ENCODE measurements at regions not wholly inside any gene's neighbourhood (a gene's known extent, or its start where the extent isn't known, plus 50 kb on each side); places are given as distances from the start of the nearest gene placed in this dataset.
A peak's percentile ranks its signal among the peaks of the same experiment; 100 is the strongest.

DNA sequence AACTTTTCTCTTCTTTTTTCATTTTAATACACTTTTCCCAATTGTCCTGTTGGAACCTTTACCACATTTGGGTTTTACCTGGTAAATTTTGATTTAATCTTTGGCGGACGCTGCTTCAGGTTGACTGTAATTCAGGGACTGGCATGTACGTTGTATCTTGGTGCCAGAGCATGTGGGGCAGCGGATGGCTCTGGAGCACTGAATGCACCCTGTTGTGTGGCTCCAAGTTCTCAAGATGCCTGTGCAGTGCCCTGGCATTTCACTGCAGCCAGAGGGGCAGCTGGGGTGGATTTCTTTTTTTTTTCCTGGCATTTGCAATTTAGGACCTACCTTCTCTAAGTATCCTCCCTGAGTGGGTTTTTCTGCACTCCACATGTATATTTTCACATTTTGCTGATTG lies 242.2 kb downstream of the BLID start:
- Histone ChIP-seq H3K4me3 (no peak overlapping the region), H3K4me1 (no peaks in the 10 kb centered on the region), H3K27me3 (no peaks in the 10 kb centered on the region), H3K36me3 (no peaks in the 10 kb centered on the region), H3K9me3 (no peaks in the 10 kb centered on the region), H3K27ac (no peak overlapping the region)
- no peak for TF ChIP-seq POLR2A (IDR thresholded peaks at IDR 0.05)
- TF ChIP-seq CTCF (IDR thresholded peaks at IDR 0.05), result no peak
- no peak for DNase-seq

- Histone ChIP-seq H3K4me3 (no peak overlapping the region), H3K36me3 (no peaks in the 10 kb centered on the region), H3K27ac (no peak overlapping the region), H3K27me3 (no peaks in the 10 kb centered on the region), H3K4me1 (no peaks in the 10 kb centered on the region), H3K9me3 (no peaks in the 10 kb centered on the region)
- TF ChIP-seq CTCF (IDR thresholded peaks at IDR 0.05) (no peak), POLR2A (IDR thresholded peaks at IDR 0.05) (no peak)
- no peak for DNase-seq
Observed at GRCh38 chr11:121872356-121872755, 243.7 kb downstream of the BLID start.

GRCh38 chr11:121870206-121871045 lies 245.6 kb downstream of the BLID start:
- Histone ChIP-seq H3K27ac (peak overlapping the region in 2 of 4 donors; percentile 35 to 59), H3K36me3 (no peaks in the 10 kb centered on the region), H3K27me3 (no peaks in the 10 kb centered on the region), H3K4me1 (no peaks in the 10 kb centered on the region), H3K9me3 (no peaks in the 10 kb centered on the region), H3K4me3 (no peak overlapping the region)
- no peak for DNase-seq
- TF ChIP-seq CTCF (IDR thresholded peaks at IDR 0.05) (no peak), POLR2A (IDR thresholded peaks at IDR 0.05) (no peak)

DNA sequence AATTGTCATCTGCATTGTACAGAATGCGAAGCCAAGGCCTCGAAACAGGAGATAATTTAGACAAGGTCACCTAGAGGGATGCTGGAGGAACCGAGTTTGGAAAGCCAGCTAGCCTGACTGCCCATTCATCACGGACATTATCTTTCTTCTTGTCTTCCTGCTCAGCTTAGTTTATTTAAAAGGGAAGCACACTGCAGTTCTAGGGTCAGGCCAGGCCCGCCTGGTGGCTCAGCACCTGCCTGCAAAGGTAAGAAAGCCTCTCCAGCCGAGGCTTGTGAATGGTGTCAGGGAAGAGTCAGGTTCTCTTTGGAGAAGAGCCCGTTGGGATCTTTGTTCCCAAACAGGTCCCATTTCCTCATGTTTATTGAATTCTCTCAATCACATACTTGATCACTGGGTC lies 246.5 kb downstream of the BLID start:
- Histone ChIP-seq H3K36me3 (no peaks in the 10 kb centered on the region), H3K27ac (no peak overlapping the region), H3K4me3 (no peak overlapping the region), H3K4me1 (no peaks in the 10 kb centered on the region), H3K27me3 (no peaks in the 10 kb centered on the region), H3K9me3 (no peaks in the 10 kb centered on the region)
- no peak for DNase-seq
- no peak for TF ChIP-seq CTCF (IDR thresholded peaks at IDR 0.05)
- no peak for TF ChIP-seq POLR2A (IDR thresholded peaks at IDR 0.05)

- Histone ChIP-seq H3K27me3 (no peaks in the 10 kb centered on the region), H3K4me1 (no peaks in the 10 kb centered on the region), H3K4me3 (no peak overlapping the region), H3K9me3 (no peaks in the 10 kb centered on the region), H3K36me3 (no peaks in the 10 kb centered on the region), H3K27ac (no peak overlapping the region)
- no peak for DNase-seq
- TF ChIP-seq CTCF (IDR thresholded peaks at IDR 0.05) (no peak), POLR2A (IDR thresholded peaks at IDR 0.05) (no peak)
Observed at GRCh38 chr11:121866754-121867153, 249.3 kb downstream of the BLID start.

All from Peyer's patch (tissue), 4 donors.